HG03060 (cell line): ENCODE measurements at regions not wholly inside any gene's neighbourhood (a gene's known extent, or its start where the extent isn't known, plus 50 kb on each side); places are given as distances from the start of the nearest gene placed in this dataset.
A peak's percentile ranks its signal among the peaks of the same experiment; 100 is the strongest.
"Not testable (repeated sequence)": the region's sequence is repeated elsewhere in the genome, so short reads cannot be mapped to it uniquely, and the experiment has no call there.

Source experiments
- ATAC-seq: cut with Tn5 transposase; IDR thresholded peaks from one replicate; pipeline ENCODE4 v1.9.1; 2021; ENCODE audit warnings: low read depth, moderate number of reproducible peaks; ENCODE audit not compliant: unreplicated experiment

DNA sequence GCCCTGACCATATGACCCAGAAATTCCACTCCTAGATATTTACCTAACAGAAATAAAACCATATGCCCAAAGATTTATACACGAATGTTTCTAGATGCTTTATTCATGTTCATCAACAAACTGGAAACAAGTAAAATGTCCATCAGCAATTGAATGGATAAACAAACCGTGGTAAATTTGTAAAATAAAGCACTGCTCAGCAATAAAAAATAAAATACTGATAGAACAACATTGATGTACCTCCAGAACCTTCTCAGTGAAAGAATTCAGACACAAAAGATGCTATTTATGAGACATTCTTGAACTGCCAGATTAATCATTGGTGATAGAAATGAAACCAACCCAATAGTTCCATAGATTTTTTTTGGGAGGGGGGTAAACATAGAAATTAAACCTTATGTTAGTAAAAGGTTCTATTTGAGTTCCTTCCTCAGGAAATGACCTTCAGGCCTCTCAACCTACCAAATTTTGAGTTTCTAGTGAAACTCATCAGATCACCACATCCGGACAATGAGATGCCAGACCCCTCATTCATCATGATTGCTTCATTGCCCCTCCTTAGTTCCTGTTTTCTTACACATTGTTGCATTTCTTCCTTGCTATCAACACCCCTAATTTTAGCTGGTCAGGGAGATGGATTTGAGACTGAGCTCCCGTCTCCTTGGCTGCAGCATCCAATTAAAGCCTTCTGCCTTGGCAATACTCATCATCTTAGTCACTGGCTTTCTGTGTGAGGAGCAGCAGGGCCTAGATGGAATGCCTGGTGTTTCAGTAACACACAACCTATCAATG lies 203.5 kb downstream of the LPIN1 start:
- ATAC-seq, result no peak

DNA sequence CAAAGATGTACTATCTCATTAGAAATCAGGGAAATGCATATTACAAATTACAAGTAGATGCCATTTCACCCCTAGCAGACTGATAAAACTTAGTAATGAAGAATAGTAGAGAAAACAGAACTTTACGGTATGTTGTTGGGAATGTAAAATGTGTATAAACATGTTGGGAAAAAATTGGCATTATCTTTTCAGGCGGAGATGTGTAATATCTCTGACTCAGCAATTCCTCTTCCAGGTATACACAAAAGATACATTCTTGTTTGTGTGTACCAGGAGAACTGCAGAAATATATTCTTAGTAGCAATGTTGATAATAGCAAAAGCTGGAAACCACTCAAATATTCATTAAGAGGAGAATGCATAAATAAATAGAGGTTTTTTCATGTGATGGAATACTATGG lies 204.5 kb downstream of the LPIN1 start:
- no peak for ATAC-seq

DNA sequence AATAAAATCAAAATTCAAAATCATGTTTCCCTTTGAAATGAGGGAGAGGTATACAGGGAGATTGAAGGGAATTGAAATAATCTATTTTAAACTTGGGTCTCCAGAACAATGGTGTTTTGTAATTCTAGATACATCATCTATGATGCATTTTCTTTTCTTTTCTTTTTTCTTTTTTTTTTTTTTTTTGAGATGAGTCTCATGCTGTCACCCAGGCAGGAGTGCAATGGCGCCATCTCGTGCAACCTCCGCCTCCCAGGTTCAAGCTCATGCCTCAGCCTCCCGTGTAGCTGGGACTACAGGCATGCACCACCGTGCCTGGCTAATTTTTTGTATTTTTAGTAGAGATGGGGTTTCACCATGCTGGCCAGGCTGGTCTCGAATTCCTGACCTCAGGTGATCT lies 205.1 kb downstream of the LPIN1 start:
- not testable (repeated sequence) for ATAC-seq

DNA sequence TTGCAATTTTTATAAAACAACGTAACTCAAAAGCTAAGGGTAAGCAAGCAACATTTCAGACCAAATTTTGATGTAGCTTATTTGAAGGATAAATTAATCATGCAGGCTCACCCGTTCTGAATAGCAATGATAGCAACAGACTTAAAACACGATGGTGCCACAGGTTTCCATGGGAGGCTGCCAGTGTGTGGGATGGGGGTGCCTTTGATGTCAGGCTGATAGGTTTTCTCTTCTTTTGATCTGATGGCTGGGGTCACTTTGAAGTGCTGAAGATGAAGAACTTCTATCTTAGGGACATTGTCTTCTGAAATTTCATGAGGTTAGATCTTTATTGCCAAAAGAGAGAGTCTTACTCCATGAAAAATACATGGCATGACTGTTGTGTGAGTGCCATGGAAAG lies 206.8 kb downstream of the LPIN1 start:
- ATAC-seq, result no peak

DNA sequence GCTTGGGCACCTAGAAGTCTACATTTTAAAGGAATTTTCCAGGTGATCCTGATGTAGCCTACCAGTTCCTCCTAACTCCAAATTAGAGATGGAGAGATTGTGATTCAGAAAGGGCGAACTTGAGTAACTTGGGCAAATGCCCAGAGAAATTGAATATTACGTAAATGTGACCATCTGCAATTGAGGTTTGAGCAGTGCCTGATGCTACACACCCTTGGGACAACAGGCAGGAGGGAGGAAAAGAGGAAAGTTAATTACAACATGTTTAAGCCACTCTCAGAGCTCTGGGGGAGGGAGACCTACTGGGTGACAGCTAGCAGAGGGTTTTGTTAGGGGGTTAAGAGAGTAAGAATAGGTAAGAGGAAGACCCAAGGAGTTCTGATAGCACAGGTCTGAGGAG lies 208.9 kb downstream of the LPIN1 start:
- no peak for ATAC-seq

DNA sequence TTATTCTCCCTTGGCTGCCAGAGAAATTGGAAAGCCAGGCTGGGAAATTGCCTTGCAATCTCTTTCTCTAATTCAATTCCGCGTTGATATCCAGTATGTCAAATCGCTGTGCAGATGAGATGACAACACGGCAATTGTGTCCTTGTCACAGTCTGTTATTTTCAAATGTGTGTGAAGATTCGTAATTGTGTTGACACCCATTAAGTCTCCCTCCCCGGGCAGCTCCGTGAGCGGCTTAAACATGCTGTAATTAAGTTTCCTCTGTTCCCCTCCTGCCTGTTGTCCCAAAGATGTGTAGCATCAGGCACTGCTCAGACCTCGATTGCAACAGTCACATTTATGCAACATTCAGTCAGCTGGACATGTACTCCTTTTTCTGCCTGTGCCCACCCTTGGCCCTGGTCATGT lies 209.5 kb downstream of the LPIN1 start:
- no peak for ATAC-seq

DNA sequence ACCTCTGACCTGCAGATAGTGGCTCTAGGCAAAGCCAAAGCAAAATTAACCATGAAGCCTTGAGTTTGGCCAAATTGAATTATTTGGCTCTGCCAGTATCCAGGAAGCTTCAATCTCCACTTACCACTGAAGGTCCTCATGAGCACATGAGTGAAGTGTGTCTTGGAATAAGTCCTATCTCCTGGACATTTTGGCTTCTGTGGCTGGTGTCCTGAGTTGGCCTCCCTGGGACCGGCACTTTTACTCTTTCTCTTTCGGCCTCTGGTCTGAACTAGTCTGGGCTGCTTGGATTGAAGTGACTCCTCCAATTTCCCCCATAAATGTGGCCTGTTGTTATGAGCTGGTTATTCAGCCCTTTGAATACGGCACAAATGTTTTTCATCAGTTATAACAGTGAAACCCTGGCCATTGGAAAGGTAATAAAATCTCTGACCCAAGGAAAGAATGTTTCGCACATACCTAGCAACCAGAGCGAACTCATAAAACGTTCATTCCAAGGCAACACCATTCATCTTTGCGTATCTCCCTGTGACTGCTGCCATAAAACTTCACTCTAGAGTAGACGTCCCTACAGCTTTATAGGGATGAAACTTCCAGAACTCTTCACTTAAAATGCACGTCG lies 216.4 kb downstream of the LPIN1 start:
- no peak for ATAC-seq

DNA sequence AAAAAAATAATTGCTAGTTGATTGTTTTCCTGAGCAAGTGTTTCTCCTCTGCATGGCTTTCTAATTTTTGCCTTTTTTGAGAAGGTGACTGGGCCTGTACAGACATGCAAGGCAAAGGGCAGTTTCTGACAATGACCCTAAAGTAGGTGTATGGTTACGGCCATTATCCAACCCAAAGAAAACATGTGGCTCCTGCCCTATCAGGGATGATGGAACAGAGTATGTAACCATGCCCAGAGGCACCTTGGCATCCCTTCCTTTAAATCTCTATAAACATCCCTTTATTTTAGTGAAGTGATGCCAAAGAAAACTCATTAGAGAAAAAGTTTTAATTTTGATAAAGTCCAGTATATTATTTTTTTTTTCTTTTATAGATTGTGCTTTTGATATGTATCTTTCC lies 217.5 kb downstream of the LPIN1 start:
- no peak for ATAC-seq

DNA sequence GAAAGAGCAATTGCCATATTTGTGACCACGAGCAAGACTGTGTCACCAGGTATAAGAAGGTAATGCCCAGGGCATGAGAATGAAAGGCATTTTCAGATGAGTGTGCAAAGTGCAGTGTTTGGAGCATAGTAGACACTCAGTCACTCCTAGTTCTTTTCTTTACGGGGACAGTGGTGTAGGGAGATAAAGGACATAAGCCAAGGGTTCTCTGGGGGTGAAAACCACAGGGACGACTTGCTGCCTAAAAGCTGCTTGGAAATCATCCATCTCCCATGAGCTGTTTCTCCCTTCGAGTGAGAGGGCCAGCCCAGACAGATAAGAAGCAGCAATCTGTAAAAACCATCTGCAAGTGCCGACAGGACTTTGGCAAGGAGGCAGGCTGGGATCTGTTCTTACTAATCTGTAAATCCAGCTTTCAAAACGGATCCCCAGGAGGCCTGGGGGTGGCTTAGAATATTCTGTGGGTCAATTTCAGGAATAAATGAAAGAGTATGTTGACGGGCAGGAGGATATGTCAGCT lies 221.6 kb downstream of the LPIN1 start:
- no peak for ATAC-seq

DNA sequence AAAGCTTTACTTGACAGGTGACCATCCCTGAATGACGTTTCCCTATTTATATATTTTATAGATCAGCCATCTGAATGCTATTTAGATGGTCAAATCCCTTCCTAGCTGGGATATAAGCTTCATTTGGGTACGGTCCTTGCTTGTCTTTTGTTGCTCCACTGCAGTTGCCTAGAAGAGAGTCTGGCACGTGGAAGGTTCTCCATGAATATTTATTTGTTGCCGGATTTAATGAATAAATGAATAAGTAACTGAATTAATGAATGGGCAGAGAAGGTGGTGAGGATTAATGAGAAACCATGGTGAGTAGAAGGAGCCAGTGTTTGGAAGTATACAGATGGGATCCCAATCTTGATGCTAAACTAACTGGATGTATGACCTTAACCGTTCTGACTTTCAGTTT lies 222.1 kb downstream of the LPIN1 start:
- no peak for ATAC-seq

DNA sequence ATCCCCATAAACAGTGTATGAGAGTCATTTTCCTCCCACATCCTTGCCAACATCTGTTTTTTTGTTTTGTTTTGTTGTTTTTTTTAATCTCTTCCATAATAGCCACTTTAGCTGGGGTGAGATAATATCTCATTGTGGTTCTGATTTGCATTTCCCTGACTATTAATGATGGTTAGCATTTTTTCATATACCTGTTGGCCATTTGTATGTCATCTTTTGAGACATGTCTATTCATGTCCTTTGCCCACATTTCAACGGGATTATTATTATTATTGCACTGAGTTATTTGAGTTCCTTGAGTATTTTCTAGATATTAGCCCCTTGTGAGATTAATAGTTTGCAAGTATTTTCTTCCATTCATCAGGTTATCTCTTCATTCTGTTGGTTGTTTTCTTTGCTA lies 223.3 kb downstream of the LPIN1 start:
- no peak for ATAC-seq

DNA sequence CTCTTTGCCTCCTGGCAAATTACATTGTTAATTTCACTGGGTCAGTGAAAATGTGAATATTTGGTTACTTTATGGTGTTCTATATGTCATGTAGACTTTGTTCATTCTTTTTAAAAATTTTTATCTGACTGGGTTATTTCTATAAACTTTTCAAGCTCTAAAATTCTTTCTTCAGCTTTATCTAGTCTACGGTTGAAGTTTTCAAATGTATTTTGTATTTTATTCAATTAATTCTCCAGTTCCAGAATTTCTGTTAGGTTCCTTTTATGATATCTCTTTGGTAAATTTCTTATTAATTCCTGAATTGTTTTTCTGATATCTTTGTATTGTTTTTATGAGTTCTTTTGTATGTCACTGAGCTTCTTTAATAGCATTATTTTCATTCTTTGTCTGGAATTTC lies 228.1 kb downstream of the LPIN1 start:
- ATAC-seq, result no peak

DNA sequence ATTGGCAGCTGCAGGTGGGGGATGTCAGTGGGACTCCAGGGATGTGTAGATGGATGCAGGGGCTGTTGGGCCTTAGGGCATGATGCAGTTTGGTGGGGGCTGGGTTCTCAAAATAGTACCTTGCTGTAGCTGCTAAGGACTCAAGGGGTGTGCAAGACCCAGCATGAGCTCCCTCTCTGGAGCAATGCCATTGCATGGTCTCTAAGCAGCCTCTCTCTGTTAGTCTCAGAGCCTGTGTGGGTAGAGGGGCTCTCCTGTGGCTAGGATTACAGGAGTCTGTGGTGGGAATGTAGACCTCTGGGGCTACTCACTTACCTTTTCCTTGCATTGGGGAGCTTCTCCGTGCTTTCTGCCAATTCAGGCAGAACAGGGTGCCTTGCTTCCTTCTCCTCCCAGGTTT lies 228.9 kb downstream of the LPIN1 start:
- no peak for ATAC-seq

DNA sequence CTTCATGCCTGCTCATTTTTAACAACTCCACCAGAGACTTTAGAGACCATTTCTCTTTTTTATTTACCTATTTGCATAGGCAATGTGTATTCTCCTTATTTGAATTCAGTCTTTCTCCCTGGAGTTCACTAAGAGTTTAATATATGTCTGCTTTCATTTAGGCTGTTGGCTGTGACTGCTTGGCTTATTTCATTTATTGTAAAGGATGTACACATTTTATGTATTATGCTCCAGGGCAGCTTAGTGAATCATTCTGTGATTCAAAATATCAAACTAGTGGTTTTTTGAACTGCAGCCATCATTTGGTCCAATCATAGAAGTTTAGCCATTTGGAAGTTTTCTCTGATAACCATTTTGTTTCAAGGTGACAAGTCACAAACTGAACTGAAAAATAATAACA lies 229.6 kb downstream of the LPIN1 start:
- no peak for ATAC-seq

DNA sequence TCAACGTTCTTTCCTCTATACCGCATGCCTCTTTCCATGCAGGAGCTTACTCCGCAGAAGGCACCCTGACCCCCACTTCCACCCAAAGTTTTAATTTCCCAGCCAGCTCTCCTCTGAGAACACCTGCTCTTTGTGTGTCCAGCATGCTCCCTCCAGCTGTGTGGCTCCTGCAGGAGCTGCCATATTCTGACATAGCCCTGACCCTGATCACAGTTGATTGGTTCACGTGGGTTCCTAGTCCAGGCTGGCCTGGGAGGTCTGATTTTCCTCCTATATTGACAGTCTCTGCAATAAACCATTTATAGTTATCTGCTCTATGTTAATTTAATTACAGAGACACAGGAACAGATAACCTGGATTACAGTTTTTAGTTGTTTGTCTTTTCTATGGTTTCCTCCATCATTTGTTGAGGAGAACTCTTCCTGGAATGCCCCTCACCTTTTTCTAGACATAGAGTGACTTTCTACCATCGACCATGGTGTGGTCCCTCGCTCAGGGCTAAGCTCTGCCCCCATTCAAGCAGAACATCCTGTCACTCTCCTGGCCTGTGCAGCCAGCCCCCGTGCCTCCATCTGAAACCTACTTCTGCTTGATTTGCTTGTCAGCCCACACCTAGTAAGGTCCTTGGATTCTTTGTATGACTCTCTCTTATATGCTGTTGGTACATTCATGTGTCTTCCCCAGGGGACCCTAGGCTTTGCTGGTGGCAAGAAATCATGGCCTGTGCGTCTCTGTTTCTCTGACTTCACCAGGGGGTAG lies 231.5 kb downstream of the LPIN1 start:
- peak; percentile 82 for ATAC-seq

DNA sequence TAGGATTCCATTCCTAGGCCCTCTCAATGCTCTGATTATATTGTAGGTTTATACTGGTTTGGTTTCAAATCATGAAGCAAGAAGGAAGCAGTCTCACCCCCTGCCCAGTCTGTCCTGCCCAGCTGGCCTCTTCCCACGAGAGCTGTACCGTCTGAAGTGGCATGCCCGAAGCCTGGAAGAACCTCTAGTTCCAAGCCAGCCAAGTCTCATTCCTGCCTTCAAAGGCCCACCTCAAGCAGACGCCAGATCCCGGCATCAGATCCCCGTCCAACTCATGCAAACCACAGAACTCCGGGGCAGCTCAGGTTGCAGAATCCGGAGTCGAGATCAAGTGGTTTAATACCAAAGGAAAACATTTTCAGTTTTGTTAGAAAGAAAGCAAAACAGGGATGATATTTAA lies 234.4 kb downstream of the LPIN1 start:
- no peak for ATAC-seq

DNA sequence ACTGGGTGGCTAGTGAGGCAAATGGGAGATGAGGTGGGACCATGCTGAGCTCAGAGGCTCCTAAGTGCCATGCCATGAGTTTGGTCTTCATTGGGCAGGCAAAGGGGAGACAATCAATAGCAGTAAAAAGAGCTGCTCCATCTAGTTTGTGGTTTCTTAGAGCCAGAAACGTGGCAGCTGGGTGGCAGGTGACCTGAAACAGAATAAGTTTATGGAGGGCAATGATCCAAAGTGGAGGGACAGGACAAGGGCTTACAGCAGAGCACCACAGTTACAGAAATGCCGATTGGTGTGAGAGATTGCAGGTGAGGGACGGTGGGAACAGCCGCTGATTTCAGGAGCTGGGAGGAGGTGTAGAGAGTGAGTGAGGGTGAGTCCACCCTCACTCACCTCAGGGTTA lies 237.0 kb downstream of the LPIN1 start:
- no peak for ATAC-seq

DNA sequence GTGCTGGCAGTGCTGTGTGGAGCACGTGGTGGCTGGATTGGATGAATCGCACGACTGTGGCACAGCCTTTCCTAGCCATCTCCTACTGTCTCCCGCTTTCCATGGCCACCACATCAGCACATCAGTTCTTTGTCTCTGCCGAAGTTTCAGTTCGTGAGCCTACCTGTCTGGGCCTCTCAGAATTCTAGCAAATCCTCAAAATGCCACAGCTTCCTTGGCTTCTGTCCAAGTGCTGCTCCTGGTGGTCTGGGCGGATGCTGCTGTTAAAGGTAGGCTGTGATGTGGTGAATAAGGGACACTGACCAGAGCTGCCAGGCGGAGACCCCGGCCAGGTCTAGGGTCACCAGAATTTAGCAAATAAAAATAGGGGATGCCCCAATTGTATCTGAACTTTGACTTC lies 237.4 kb downstream of the LPIN1 start:
- ATAC-seq, result no peak

DNA sequence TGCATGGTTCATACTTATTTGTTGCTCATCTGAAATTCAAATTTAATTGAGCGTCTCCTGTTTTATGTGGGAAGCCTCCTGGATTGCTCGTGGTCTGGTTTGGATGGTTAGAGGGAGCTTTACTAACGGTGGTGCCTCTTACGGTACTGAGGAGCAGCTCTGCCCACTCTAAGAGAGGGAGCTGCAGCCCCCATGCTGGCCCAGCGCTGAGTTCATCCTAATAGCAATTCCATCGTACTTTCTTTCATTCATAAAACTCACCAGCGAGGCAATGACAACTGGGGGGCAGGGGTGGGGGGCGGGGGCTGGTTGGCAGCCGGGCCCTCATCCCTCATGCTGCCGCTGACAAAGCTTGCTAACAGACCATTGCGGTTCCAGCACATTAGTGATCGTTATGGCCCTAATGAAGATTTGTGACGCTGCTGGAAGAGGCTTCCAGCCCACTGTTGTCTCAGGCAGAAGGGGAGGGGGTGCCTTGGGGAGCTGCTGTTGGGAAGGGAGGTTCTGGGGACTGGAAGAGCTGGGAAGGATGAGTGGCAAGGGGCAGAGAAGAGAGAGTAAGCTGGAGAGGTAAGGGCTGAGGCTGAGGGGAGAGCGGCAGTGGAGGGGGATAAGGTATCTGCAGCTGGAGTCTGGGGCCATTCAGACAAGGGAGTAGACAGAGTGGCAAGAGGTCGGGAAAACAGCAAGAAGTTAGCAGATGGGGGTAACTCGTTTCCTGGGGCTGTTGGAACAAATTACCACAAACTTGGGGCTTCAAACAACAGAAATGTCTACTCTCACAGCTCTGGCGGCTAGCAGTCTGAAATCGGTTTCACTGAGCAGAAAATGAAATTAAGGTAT lies 238.1 kb downstream of the LPIN1 start:
- ATAC-seq, result no peak

DNA sequence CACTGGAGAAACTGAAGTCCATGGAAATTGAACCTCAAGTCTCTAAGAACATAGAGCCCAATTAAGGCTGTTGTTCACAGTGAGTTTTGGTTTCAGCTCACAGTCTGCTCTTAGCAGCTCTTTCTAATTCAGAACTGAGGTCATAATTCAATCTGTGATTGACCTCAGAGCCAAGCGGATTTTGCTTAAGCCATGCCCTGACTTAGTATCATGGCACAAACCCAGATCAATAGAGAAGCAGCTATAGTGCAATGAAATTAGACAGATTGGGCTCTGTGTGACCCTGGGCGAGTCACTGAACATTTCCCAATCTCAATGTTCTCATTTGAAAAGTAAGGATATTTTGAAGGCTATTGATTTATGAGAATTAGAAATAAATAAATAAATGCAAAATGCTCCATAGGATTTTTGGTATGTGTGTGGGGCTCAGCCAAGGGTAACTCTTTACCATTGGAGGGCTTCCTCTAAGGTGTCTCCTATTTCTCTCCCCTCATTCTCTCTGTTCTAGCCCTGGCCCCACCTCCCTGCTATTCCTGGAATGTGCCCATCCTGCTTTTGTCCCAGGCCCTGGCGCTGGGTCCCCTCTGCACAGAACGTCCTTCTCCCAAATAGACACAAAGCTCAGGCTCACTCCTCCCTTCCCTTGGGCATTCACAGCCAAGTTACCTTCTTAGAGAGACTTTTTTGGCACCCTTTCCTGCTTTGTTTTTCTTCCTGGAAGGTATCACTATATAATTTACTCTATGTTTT lies 239.6 kb downstream of the LPIN1 start:
- no peak for ATAC-seq
